NCI-H82 treated with DMSO at 0.1 percent for 48 hours (cell line): ENCODE measurements at regions not wholly inside any gene's neighbourhood (a gene's known extent, or its start where the extent isn't known, plus 50 kb on each side); places are given as distances from the start of the nearest gene placed in this dataset.

Experiments
- DNase-seq: peaks from one replicate; lab custom pipeline; 2025; ENCODE audit not compliant: unreplicated experiment; lab: John Stamatoyannopoulos, UW

- DNase-seq = no peak
Observed at GRCh38 chr7:24341691-24342413, 57.9 kb downstream of the NPY start.

DNA sequence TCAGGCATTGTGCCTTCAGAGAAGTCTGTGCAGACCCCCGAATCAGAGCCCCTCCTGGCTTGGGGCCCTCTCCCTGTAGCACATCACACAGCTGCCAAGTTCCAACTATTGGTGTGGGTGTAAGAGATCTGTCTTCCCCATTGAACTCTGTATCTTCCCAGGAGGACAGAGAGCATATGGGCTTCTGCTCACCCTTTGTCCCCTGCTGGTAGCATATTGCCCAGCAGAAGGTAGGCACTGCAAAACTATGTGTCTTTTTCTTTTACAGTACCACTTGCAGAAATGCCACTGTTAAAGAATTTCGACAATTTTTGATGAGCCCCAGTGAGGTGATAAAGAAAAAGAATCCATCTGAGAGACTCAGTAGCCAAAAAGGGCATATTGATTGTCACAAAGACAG is 59.6 kb downstream of the NPY start:
- no peak for DNase-seq

GRCh38 chr7:24346129-24346528 is 62.1 kb downstream of the NPY start:
- no peak for DNase-seq

GRCh38 chr7:24346716-24347115 is 62.7 kb downstream of the NPY start:
- no peak for DNase-seq

- no peak for DNase-seq
Observed at GRCh38 chr7:24349339-24349738, 65.3 kb downstream of the NPY start.

GRCh38 chr7:24354456-24354855 is 70.5 kb downstream of the NPY start:
- DNase-seq = no peak

DNA sequence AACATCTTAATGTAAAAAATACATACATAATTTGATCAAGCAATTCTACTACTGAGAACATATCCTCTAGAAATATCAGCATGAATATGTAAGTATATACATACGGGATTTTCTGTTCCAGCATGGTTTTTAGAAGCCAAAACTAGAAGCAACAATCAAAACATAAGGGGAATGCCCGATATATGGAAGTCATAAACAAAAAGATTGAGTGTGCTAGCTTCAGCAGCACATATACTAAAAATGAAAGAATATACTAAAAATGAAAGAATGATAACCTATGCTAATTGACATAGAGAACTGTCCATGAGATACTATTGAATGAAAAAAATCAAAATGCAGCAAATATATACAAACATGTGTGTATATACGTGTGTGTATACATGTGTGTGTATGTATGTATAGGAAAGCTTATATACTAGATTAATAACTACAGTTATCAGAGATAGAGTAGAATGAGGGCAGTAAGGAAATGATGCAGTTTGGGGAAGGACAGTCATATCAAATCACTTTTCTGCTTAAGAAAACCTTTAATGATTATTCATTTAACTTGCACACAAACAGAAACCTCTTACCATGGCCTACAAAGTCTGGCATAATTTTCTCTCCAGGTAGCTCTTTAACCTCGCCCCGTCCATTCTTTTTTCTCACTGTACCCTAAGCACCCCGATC is 72.9 kb downstream of the NPY start:
- DNase-seq = no peak

- no peak for DNase-seq
Observed at GRCh38 chr7:24361001-24361400, 77.0 kb downstream of the NPY start.

DNA sequence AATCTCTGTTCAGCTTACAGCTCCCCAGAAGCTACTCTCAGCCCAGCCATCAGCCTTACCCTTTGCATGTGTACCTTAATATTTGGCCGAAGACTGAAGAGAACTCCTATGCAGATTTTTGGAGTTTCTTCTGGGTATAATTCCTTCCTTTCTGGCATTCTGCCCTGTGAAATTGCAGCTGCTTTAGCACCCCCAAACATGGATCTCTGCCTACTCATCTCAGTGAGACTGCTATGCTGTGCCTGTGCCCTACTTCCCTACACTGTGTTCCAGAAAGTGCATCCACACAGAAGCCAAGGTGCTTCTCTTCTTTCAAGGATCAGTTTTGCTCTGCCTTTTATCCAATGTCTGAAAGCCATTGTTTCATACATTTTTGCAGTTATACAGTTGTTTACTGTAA is 81.6 kb downstream of the NPY start:
- DNase-seq = no peak

DNA sequence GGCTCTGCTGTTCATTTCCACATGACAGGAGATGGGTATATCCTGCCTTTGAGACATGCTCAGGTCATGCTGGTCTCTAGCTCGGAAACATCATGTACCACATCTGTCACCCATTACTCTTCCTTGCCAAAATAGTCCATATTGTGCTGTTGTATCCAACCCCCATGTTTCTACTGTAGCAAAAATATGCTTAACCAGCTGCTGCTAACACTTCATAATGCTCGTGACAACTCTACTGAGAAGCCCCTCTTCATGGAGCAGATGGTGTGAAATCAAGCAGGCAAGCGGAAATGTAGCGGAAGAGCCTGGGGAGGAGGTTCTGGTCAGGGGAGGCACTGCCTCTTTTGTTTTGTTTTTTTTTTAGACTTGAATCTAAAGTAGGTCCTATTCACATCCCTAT is 82.9 kb downstream of the NPY start:
- no peak for DNase-seq

DNA sequence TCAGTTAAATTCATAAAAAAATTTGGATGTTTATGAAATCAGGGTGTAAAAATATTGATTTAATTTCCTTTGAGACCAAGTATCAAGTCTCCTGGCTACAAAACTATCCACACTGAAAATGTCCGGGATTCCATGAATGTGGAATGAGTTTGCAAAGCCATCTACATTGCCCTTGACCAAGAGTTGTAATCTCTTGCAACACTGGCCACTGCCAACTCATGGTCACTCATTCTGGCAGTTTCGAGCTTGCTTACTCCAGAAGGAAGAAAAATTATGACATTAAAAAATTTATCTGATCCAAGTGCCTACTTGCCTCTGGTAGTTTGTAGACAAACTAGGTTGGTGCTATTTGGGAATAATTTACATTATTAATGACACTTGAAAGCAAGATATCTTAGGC is 84.2 kb downstream of the NPY start:
- DNase-seq = no peak

DNA sequence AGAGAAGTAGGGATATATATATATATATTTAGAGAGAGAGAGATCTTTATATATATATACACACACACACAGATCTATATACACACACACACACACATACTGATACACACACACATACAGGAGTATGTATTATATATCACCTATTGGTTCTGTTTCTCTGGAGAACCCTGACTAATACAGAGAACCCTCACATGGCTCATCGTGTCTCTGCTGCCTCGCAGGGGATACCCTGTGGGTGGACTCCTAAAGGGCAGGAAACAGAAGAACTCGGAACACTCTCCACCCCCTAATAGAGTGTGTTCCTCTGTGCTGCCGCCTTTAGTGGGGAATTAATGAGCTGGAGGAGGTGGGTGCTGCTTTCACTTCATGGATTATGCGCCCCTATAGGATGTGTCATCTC is 86.6 kb downstream of the NPY start:
- DNase-seq = no peak

DNA sequence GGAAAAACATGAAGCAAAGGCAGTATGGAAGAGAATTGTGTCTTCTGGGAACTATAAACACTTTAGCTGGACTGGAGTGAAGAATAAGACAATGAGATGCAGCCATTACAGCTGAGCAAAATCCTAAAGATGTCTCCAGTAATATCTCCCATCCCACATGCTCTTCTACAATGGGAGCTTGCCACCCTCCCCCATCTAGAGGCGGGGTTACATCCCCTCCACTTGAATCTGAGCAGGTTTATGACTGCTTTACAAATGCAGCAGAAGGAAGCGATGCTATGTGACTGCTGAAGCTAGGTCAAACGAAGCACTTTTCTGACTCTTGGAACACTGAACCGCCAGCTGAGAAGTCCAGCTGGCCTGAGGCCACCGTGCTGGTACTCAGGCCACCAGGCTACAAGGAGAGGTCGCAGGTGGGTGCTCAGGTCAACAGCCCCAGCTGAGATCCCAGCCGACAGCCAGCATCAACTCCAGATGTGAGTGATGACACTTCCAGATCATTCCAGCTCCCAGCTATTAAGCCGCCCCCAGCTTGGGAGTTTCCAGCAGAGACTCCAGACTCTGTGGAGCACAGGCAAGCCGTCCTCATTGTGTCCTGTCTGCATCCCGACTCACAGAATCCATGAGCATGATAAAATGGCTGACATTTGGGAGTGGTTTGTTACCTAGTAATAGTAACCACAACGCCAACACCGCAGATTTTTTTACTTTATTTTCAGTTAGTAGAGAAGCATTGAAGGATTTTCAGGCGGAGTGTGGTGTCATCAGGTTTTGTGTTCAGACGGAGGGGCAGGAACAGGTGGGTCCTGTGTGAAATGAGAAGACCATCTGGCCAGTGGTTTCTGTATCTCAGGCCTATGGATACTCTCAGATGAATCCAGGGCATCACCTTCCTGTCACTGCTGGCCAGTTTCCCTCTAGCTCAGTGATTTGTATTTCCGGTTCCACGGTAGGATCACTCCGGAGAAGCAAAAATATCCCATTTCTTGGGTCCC is 89.3 kb downstream of the NPY start:
- DNase-seq = no peak

- DNase-seq = no peak
Observed at GRCh38 chr7:24378871-24379616, 95.1 kb downstream of the NPY start.

GRCh38 chr7:24381894-24382505 is 98.0 kb downstream of the NPY start:
- peak; percentile 12 for DNase-seq

- no peak for DNase-seq
Observed at GRCh38 chr7:24383055-24383454, 99.1 kb downstream of the NPY start.

- no peak for DNase-seq
Observed at GRCh38 chr7:24384362-24385030, 100.5 kb downstream of the NPY start.

DNA sequence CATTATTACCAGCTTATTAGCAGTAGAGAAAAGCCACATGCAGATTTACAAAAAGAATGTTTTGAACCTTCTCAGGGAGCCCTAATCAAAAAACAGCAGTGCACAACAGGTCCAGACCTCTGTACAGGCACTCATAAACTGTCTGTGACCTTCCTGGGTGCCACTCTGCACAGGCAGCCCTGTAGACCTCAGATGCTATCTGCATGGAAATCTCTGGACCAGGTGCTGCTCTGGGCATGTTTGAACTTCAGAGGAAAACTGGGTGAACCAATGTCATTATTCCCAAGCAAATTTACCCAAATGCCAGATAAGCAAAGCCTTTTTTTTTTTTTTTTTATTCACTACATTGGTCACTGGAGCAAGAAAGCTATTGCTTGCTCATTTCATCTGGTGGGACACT is 104.2 kb downstream of the NPY start:
- DNase-seq = no peak

GRCh38 chr7:24390376-24391157 is 106.6 kb downstream of the NPY start:
- no peak for DNase-seq
